ENCODE measurements at regions not wholly inside any gene's neighbourhood (a gene's known extent, or its start where the extent isn't known, plus 50 kb on each side); places are given as distances from the start of the nearest gene placed in this dataset.

DNA sequence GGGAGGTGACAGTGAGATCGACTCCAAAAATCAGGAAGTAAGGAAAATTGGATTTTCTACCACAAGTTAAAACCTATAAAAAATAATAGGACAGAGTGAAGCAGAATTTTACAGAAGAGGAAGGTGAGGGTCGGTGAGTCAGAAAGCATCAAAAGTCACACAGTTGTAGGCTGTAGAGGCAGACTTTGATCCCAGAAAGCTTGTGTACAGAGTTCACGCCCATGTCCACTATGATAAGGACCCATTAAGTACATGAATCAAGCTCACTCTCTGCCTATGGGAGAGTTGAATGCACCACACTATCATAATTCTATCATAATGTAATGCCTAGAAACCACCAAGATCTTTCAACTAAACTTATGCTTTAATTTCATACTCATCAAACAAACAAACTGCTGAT lies 291.2 kb downstream of the PRELID2 start:
- ChIA-PET CTCF (no interaction called here), POLR2A (no interaction called here)
- no peaks in the 10 kb centered on the region for H3K27me3 Mint-ChIP-seq
- no peaks in the 10 kb centered on the region for H3K36me3 Mint-ChIP-seq
- H3K36me3 ChIP-seq (ENCODE audit: control insufficient read depth in 2 of 3, insufficient read depth in 3 of 3, low read length in 3 of 3), result no peaks in the 10 kb centered on the region
- no peaks in the 10 kb centered on the region for H3K4me1 ChIP-seq (ENCODE audit: control insufficient read depth in 2 of 2, insufficient read depth in 2 of 2, low read length in 2 of 2)
- intact Hi-C loops (cut with micrococcal nuclease), result no loop called here
- no peaks in the 10 kb centered on the region for H3K27me3 ChIP-seq (ENCODE audit: control insufficient read depth in 2 of 2, insufficient read depth in 2 of 2, low read length in 2 of 2)
- H3K9me3 Mint-ChIP-seq, result peaks cover 0 to 14% (median 4%) of the 10 kb centered on the region in 11 donors
- H3K27ac Mint-ChIP-seq, result no peak overlapping the region
- H3K4me1 Mint-ChIP-seq, result no peaks in the 10 kb centered on the region
- DNase-seq (no peak), ATAC-seq (no peak)
- H3K27ac ChIP-seq (ENCODE audit: low read depth, low read length), result no peak overlapping the region
- H3K9me3 ChIP-seq (ENCODE audit: control insufficient read depth in 2 of 3, low read length in 3 of 3), result no peaks in the 10 kb centered on the region
- no peak overlapping the region for H3K4me3 Mint-ChIP-seq
- no peak overlapping the region for H3K4me3 ChIP-seq (ENCODE audit: low read length)

DNA sequence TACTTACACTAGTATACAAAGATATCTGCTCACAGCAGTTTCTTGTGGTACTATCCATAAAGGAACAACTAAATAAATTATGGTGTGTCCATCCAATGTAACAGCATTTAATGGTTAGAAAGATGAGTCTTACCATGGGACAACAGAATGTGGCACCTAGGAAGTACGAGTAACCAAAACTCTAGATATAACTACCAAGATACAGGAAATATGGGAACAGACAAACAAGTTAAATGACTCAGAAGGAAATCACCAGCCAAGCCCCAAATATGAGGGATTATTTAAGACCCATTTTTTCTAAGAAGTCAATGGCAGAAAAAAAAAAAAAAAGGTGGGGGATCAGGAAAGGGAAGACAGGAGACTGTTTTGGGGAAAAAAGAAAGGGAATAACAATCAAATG lies 294.8 kb downstream of the PRELID2 start:
- no peak overlapping the region for H3K4me3 Mint-ChIP-seq
- peaks cover 0 to 26% (median 4%) of the 10 kb centered on the region in 11 donors for H3K9me3 Mint-ChIP-seq
- H3K4me1 ChIP-seq (ENCODE audit: control insufficient read depth in 2 of 2, insufficient read depth in 2 of 2, low read length in 2 of 2), result no peaks in the 10 kb centered on the region
- no peaks in the 10 kb centered on the region for H3K9me3 ChIP-seq (ENCODE audit: control insufficient read depth in 2 of 3, low read length in 3 of 3)
- ChIA-PET POLR2A (no interaction called here), CTCF (no interaction called here)
- no peaks in the 10 kb centered on the region for H3K27me3 Mint-ChIP-seq
- intact Hi-C loops (cut with micrococcal nuclease), result no loop called here
- DNase-seq, result no peak
- no peak for ATAC-seq
- H3K4me3 ChIP-seq (ENCODE audit: low read length), result no peak overlapping the region
- H3K36me3 Mint-ChIP-seq, result no peaks in the 10 kb centered on the region
- no peaks in the 10 kb centered on the region for H3K4me1 Mint-ChIP-seq
- H3K27ac ChIP-seq (ENCODE audit: low read depth, low read length), result no peak overlapping the region
- no peaks in the 10 kb centered on the region for H3K36me3 ChIP-seq (ENCODE audit: control insufficient read depth in 2 of 3, insufficient read depth in 3 of 3, low read length in 3 of 3)
- no peaks in the 10 kb centered on the region for H3K27me3 ChIP-seq (ENCODE audit: control insufficient read depth in 2 of 2, insufficient read depth in 2 of 2, low read length in 2 of 2)
- H3K27ac Mint-ChIP-seq, result no peak overlapping the region

- no peak overlapping the region for H3K27ac Mint-ChIP-seq
- CTCF ChIA-PET, result no interaction called here
- H3K36me3 Mint-ChIP-seq, result no peaks in the 10 kb centered on the region
- no peak overlapping the region for H3K4me3 Mint-ChIP-seq
- ATAC-seq (no peak), DNase-seq (no peak)
- H3K4me1 Mint-ChIP-seq, result no peaks in the 10 kb centered on the region
- Histone ChIP-seq H3K27me3 (ENCODE audit: control insufficient read depth in 2 of 2, insufficient read depth in 2 of 2, low read length in 2 of 2) (no peaks in the 10 kb centered on the region), H3K36me3 (ENCODE audit: control insufficient read depth in 2 of 3, insufficient read depth in 3 of 3, low read length in 3 of 3) (no peaks in the 10 kb centered on the region), H3K27ac (ENCODE audit: low read depth, low read length) (no peak overlapping the region), H3K9me3 (ENCODE audit: control insufficient read depth in 2 of 3, low read length in 3 of 3) (no peaks in the 10 kb centered on the region), H3K4me1 (ENCODE audit: control insufficient read depth in 2 of 2, insufficient read depth in 2 of 2, low read length in 2 of 2) (no peaks in the 10 kb centered on the region), H3K4me3 (ENCODE audit: low read length) (no peak overlapping the region)
- intact Hi-C loops (cut with micrococcal nuclease), result no loop called here
- no peaks in the 10 kb centered on the region for H3K27me3 Mint-ChIP-seq
- peaks cover 0 to 26% (median 4%) of the 10 kb centered on the region in 11 donors for H3K9me3 Mint-ChIP-seq
- POLR2A ChIA-PET, result no interaction called here
These were observed 295.9 kb downstream of the PRELID2 start for GRCh38 chr5:145539201-145539600.

DNA sequence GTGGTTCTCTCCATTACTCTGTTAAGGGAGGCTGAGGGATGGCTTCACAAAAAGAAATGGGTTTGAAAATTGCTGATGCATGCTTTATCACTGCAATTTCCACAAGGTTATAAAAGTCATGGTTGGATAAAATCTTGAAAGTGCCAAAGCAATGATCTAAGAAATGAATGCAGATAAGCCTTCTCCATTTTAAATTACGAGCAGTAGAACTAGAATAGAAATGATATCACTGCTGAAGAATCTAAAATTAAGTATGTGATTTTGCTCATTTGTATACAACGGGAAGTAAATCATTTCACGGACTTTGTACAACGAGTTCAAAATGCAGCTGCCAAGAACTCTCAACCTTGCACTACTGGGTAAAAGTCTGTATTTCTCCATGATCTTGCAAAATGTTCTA lies 299.0 kb downstream of the PRELID2 start:
- peaks cover 0 to 22% (median 4%) of the 10 kb centered on the region in 11 donors for H3K9me3 Mint-ChIP-seq
- no peak overlapping the region for H3K4me3 Mint-ChIP-seq
- Histone ChIP-seq H3K4me3 (ENCODE audit: low read length) (no peak overlapping the region), H3K27me3 (ENCODE audit: control insufficient read depth in 2 of 2, insufficient read depth in 2 of 2, low read length in 2 of 2) (no peaks in the 10 kb centered on the region), H3K27ac (ENCODE audit: low read depth, low read length) (no peak overlapping the region), H3K9me3 (ENCODE audit: control insufficient read depth in 2 of 3, low read length in 3 of 3) (no peaks in the 10 kb centered on the region), H3K36me3 (ENCODE audit: control insufficient read depth in 2 of 3, insufficient read depth in 3 of 3, low read length in 3 of 3) (no peaks in the 10 kb centered on the region), H3K4me1 (ENCODE audit: control insufficient read depth in 2 of 2, insufficient read depth in 2 of 2, low read length in 2 of 2) (no peaks in the 10 kb centered on the region)
- intact Hi-C loops (cut with micrococcal nuclease), result no loop called here
- no peak overlapping the region for H3K27ac Mint-ChIP-seq
- ATAC-seq, result no peak
- CTCF ChIA-PET, result no interaction called here
- DNase-seq, result no peak
- H3K4me1 Mint-ChIP-seq, result peaks cover 0 to 1% (median 0%) of the 10 kb centered on the region in 7 donors
- H3K36me3 Mint-ChIP-seq, result no peaks in the 10 kb centered on the region
- H3K27me3 Mint-ChIP-seq, result no peaks in the 10 kb centered on the region
- POLR2A ChIA-PET, result no interaction called here

GRCh38 chr5:145531038-145531734 lies 304.0 kb downstream of the PRELID2 start:
- no peak for ATAC-seq
- intact Hi-C loops (cut with micrococcal nuclease), result no loop called here
- H3K9me3 ChIP-seq (ENCODE audit: control insufficient read depth in 2 of 3, low read length in 3 of 3), result no peaks in the 10 kb centered on the region

GRCh38 chr5:145521523-145521922 lies 313.6 kb downstream of the PRELID2 start:
- ATAC-seq (no peak), DNase-seq (no peak)
- no peak overlapping the region for H3K27ac ChIP-seq (ENCODE audit: low read depth, low read length)
- Mint-ChIP-seq H3K9me3 (peaks cover 0 to 24% (median 5%) of the 10 kb centered on the region in 11 donors), H3K27ac (no peak overlapping the region), H3K4me1 (no peaks in the 10 kb centered on the region), H3K4me3 (no peak overlapping the region), H3K27me3 (no peaks in the 10 kb centered on the region), H3K36me3 (no peaks in the 10 kb centered on the region)
- CTCF ChIA-PET, result no interaction called here
- no peak overlapping the region for H3K4me3 ChIP-seq (ENCODE audit: low read length)
- no peaks in the 10 kb centered on the region for H3K9me3 ChIP-seq (ENCODE audit: control insufficient read depth in 2 of 3, low read length in 3 of 3)
- POLR2A ChIA-PET, result no interaction called here
- H3K36me3 ChIP-seq (ENCODE audit: control insufficient read depth in 2 of 3, insufficient read depth in 3 of 3, low read length in 3 of 3), result no peaks in the 10 kb centered on the region
- intact Hi-C loops (cut with micrococcal nuclease), result no loop called here
- H3K4me1 ChIP-seq (ENCODE audit: control insufficient read depth in 2 of 2, insufficient read depth in 2 of 2, low read length in 2 of 2), result no peaks in the 10 kb centered on the region
- no peaks in the 10 kb centered on the region for H3K27me3 ChIP-seq (ENCODE audit: control insufficient read depth in 2 of 2, insufficient read depth in 2 of 2, low read length in 2 of 2)

More at GRCh38 chr5:145531038-145531734, 304.0 kb downstream of the PRELID2 start:
- peaks cover 0 to 10% (median 0%) of the 10 kb centered on the region in 11 donors for H3K9me3 Mint-ChIP-seq
- no peak for DNase-seq
- no peaks in the 10 kb centered on the region for H3K27me3 Mint-ChIP-seq
- ChIA-PET POLR2A (no interaction called here), CTCF (no interaction called here)
- no peak overlapping the region for H3K27ac Mint-ChIP-seq
- no peaks in the 10 kb centered on the region for H3K4me1 ChIP-seq (ENCODE audit: control insufficient read depth in 2 of 2, insufficient read depth in 2 of 2, low read length in 2 of 2)
- H3K4me3 Mint-ChIP-seq, result no peak overlapping the region
- H3K36me3 Mint-ChIP-seq, result no peaks in the 10 kb centered on the region
- peaks cover 0 to 1% (median 0%) of the 10 kb centered on the region in 7 donors for H3K4me1 Mint-ChIP-seq
- no peak overlapping the region for H3K4me3 ChIP-seq (ENCODE audit: low read length)
- no peak overlapping the region for H3K27ac ChIP-seq (ENCODE audit: low read depth, low read length)
- no peaks in the 10 kb centered on the region for H3K27me3 ChIP-seq (ENCODE audit: control insufficient read depth in 2 of 2, insufficient read depth in 2 of 2, low read length in 2 of 2)
- no peaks in the 10 kb centered on the region for H3K36me3 ChIP-seq (ENCODE audit: control insufficient read depth in 2 of 3, insufficient read depth in 3 of 3, low read length in 3 of 3)

DNA sequence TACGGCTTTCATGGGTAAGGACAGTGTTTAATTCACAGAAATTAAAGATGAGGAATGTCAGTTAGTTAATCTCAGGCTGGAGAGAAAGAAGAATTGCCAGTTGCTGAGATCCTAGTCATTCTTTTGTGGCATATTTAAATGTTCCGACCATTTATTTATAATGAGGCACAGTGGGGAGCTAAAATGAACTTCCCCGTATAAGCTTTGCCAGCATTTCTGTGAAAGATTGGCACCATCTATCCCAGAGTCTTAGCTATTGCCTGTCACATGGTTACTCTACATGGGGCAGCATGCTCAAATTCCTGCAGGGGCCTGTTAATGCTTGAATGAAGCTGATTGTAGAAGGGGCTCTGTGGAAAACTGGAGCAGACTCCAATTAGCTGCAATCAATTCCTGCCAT lies 314.1 kb downstream of the PRELID2 start:
- no peaks in the 10 kb centered on the region for H3K4me1 Mint-ChIP-seq
- Histone ChIP-seq H3K4me3 (ENCODE audit: low read length) (no peak overlapping the region), H3K9me3 (ENCODE audit: control insufficient read depth in 2 of 3, low read length in 3 of 3) (no peaks in the 10 kb centered on the region), H3K4me1 (ENCODE audit: control insufficient read depth in 2 of 2, insufficient read depth in 2 of 2, low read length in 2 of 2) (no peaks in the 10 kb centered on the region), H3K27me3 (ENCODE audit: control insufficient read depth in 2 of 2, insufficient read depth in 2 of 2, low read length in 2 of 2) (no peaks in the 10 kb centered on the region), H3K36me3 (ENCODE audit: control insufficient read depth in 2 of 3, insufficient read depth in 3 of 3, low read length in 3 of 3) (no peaks in the 10 kb centered on the region), H3K27ac (ENCODE audit: low read depth, low read length) (no peak overlapping the region)
- no peaks in the 10 kb centered on the region for H3K27me3 Mint-ChIP-seq
- no peak overlapping the region for H3K27ac Mint-ChIP-seq
- intact Hi-C loops (cut with micrococcal nuclease), result no loop called here
- no peaks in the 10 kb centered on the region for H3K36me3 Mint-ChIP-seq
- ChIA-PET CTCF (no interaction called here), POLR2A (no interaction called here)
- ATAC-seq (no peak), DNase-seq (no peak)
- H3K9me3 Mint-ChIP-seq, result peaks cover 0 to 19% (median 5%) of the 10 kb centered on the region in 11 donors
- H3K4me3 Mint-ChIP-seq, result no peak overlapping the region

Measured in naive thymus-derived CD4-positive, alpha-beta T cell (primary cell).